ENCODE measurements at regions not wholly inside any gene's neighbourhood (a gene's known extent, or its start where the extent isn't known, plus 50 kb on each side); places are given as distances from the start of the nearest gene placed in this dataset.

GRCh38 chr18:69177702-69178101 is 223.0 kb upstream of the DOK6 start:
- TF ChIP-seq CTCF (IDR thresholded peaks at IDR 0.05) = no peak
- no peak for TF ChIP-seq POLR2AphosphoS5 (IDR thresholded peaks at IDR 0.05; ENCODE audit: low read depth, low read length)
- no peak for TF ChIP-seq SIN3A (IDR thresholded peaks at IDR 0.05; ENCODE audit: borderline replicate concordance, insufficient read depth, low read depth, low read length)
- no peak for TF ChIP-seq TCF7L2 (IDR thresholded peaks at IDR 0.05; ENCODE audit: low read depth, low read length)

All from Panc1 (cell line).